ENCODE measurements at regions not wholly inside any gene's neighbourhood (a gene's known extent, or its start where the extent isn't known, plus 50 kb on each side); places are given as distances from the start of the nearest gene placed in this dataset.

DNA sequence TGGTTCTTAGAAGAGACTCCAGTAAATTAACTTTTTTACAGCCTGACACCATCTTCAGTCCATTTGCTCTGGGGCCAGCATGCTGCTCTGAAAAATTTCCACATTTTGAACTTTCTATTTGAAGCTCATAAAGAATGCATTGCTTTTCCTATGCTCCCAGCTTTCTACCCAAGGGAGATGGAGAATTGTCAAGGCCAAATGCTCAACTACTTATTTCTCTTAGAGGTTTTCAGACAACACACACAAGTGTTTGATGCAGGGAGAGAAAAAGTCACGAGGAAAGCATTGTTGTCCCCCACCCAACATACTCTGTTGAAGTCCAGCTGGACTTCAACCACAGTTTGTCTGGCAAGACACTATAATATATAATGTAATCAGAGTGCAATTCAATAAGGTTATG lies 100.3 kb upstream of the CADPS start:
- H3K27ac ChIP-seq (ENCODE audit: low read length), result no peak overlapping the region
- H3K4me1 ChIP-seq (ENCODE audit: control insufficient read depth, insufficient read depth, low read length), result no peaks in the 10 kb centered on the region
- no peaks in the 10 kb centered on the region for H3K27me3 ChIP-seq (ENCODE audit: control insufficient read depth, insufficient read depth, low read length)
- DNase-seq, result no peak
- no CpG with 5 or more reads among the region's 1 CpG for WGBS (ENCODE audit: insufficient coverage, low lambda C conversion rate)
- H3K4me3 ChIP-seq (ENCODE audit: low read length), result no peak overlapping the region
- H3K9me3 ChIP-seq (ENCODE audit: control insufficient read depth, low read depth, low read length), result no peaks in the 10 kb centered on the region
- no peaks in the 10 kb centered on the region for H3K36me3 ChIP-seq (ENCODE audit: control insufficient read depth, insufficient read depth, low read length)

DNA sequence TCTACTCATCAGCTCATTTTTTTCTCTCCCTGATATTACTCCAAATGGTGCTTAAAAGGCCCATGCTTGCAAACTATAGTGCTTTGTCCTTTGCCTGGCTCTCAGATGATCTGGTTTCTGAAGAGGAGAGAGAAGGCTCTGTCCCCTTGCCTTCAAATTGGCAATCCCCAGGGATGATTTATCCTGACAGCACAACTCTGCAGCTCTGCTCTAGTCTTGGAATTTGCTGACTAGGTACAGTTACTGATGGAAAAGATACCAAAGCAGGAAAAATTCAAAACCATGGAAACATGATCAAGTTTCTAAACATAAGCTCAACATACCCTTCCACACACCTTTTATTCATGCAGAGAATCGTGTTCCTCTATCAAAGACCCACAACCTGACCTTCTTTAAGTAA lies 106.7 kb upstream of the CADPS start:
- no peaks in the 10 kb centered on the region for H3K36me3 ChIP-seq (ENCODE audit: control insufficient read depth, insufficient read depth, low read length)
- H3K9me3 ChIP-seq (ENCODE audit: control insufficient read depth, low read depth, low read length), result no peaks in the 10 kb centered on the region
- H3K4me3 ChIP-seq (ENCODE audit: low read length), result no peak overlapping the region
- no peak overlapping the region for H3K27ac ChIP-seq (ENCODE audit: low read length)
- no CpG with 5 or more reads among the region's 1 CpG for WGBS (ENCODE audit: insufficient coverage, low lambda C conversion rate)
- no peaks in the 10 kb centered on the region for H3K4me1 ChIP-seq (ENCODE audit: control insufficient read depth, insufficient read depth, low read length)
- DNase-seq, result no peak
- no peaks in the 10 kb centered on the region for H3K27me3 ChIP-seq (ENCODE audit: control insufficient read depth, insufficient read depth, low read length)

DNA sequence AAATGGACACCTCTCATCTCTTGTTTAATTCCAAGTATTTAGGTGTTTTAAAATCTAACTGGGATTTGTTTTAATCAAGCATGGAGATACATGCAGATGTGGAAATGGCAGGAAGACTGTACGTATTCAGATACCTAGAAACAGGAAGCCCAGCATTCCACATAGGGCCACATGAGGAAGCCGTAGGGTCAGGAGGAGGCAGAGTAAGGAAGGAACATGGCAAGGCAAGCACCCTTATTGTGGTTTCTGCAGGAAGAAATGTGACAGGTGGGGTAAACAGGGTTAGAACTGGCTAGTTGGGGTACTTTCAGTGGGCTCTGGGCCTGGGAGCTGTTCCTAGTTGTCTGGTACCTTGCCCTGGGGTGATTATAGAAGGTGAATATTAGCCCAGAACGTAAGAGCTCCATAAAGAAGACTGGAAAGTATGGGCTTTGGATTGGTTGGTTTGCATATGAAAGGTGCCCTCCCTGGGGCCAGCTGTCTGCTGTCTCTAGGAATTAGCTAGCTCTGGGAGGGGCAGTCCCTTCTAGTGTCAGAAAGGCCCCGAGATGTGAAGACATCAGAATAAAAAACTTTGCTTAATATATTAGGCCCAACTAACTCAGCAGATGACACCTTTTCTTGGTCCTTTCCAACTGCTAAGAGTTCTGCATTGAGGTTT lies 107.7 kb upstream of the CADPS start:
- Histone ChIP-seq H3K27me3 (ENCODE audit: control insufficient read depth, insufficient read depth, low read length) (no peaks in the 10 kb centered on the region), H3K27ac (ENCODE audit: low read length) (no peak overlapping the region), H3K4me3 (ENCODE audit: low read length) (no peak overlapping the region), H3K36me3 (ENCODE audit: control insufficient read depth, insufficient read depth, low read length) (no peaks in the 10 kb centered on the region), H3K4me1 (ENCODE audit: control insufficient read depth, insufficient read depth, low read length) (no peaks in the 10 kb centered on the region), H3K9me3 (ENCODE audit: control insufficient read depth, low read depth, low read length) (no peaks in the 10 kb centered on the region)
- DNase-seq, result no peak
- WGBS (ENCODE audit: insufficient coverage, low lambda C conversion rate), result no CpG with 5 or more reads among the region's 4 CpGs

DNA sequence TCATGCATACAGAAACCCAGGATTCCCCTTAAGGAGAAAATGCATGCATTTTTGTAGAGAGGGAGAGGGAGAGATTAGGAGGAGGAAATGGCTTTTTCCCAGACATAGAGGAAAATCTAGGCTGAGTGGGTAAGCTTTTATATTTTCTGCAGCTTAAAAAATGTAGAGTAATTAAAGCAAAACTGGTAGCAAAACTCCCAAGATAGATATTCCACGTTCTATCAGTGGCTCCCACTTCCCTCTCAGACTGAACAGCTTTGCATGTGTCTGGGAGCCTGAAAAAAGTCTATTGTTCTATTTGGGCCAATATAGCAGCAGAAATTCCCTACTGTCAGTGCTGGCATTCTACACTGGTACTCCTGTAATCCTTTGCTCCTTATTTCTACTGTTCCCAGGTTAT lies 110.8 kb upstream of the CADPS start:
- Histone ChIP-seq H3K27me3 (ENCODE audit: control insufficient read depth, insufficient read depth, low read length) (no peaks in the 10 kb centered on the region), H3K4me1 (ENCODE audit: control insufficient read depth, insufficient read depth, low read length) (no peaks in the 10 kb centered on the region), H3K9me3 (ENCODE audit: control insufficient read depth, low read depth, low read length) (no peaks in the 10 kb centered on the region), H3K4me3 (ENCODE audit: low read length) (no peak overlapping the region), H3K36me3 (ENCODE audit: control insufficient read depth, insufficient read depth, low read length) (no peaks in the 10 kb centered on the region), H3K27ac (ENCODE audit: low read length) (no peak overlapping the region)
- DNase-seq, result no peak
- WGBS (ENCODE audit: insufficient coverage, low lambda C conversion rate), result no CpG with 5 or more reads among the region's 1 CpG

DNA sequence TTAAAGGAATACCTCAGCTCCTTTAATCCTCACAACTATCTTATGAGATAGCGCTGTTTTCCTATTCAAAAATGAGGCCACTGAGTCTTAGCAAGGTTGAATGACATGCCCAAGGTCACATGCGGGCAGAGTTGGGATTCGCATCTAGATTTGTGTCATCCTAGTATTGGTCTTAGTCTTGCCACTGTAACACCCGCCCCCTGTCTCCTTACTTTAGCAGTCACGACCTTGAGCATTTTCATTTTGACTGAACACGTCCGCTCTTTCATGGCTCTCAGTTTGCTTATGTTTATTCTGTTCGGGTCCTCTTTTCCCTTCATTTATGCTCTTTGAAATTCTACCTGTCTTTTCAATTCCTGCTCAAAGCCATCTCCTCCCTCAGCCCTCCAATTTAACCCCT lies 112.5 kb upstream of the CADPS start:
- Histone ChIP-seq H3K4me1 (ENCODE audit: control insufficient read depth, insufficient read depth, low read length) (no peaks in the 10 kb centered on the region), H3K36me3 (ENCODE audit: control insufficient read depth, insufficient read depth, low read length) (no peaks in the 10 kb centered on the region), H3K9me3 (ENCODE audit: control insufficient read depth, low read depth, low read length) (no peaks in the 10 kb centered on the region), H3K27ac (ENCODE audit: low read length) (no peak overlapping the region), H3K4me3 (ENCODE audit: low read length) (no peak overlapping the region), H3K27me3 (ENCODE audit: control insufficient read depth, insufficient read depth, low read length) (no peaks in the 10 kb centered on the region)
- DNase-seq, result no peak
- WGBS (ENCODE audit: insufficient coverage, low lambda C conversion rate), result 93% methylated on average over 3 of the region's 8 CpGs

DNA sequence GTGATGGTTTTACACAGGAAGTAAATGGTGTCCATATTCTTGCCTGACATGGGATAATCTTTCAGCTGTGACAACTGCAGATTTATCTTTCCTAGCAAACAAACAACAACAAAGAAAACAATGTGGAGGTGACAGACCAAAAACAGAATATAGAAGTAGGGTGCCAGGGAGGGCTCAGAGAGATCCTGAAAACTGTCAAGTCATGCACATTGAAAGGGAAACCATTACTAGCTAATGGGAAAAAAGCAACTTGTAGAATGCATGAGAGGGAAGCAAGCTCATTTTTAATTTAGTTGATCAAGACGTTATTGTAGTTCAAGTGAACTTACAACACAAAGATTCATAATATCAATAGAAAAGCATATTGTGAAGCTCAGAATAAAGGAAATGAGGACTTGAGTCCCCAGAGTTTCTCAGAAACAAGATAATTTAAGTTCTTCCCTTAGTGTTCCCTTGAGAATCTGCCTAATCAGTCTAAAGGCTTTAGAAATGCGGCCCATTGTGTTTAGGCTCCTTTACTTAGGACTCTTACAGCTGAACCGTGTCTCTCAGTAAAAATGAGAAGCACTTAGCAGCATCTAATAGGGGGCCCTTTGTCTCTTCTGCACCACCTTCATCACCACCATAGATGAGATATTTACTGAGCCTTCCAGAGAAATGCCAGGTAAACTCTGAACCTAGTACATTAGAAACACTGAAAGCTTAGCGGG lies 115.6 kb upstream of the CADPS start:
- no peak overlapping the region for H3K4me3 ChIP-seq (ENCODE audit: low read length)
- WGBS (ENCODE audit: insufficient coverage, low lambda C conversion rate), result 92% methylated on average over 2 of the region's 4 CpGs
- H3K9me3 ChIP-seq (ENCODE audit: control insufficient read depth, low read depth, low read length), result no peaks in the 10 kb centered on the region
- DNase-seq, result no peak
- no peaks in the 10 kb centered on the region for H3K4me1 ChIP-seq (ENCODE audit: control insufficient read depth, insufficient read depth, low read length)
- no peaks in the 10 kb centered on the region for H3K27me3 ChIP-seq (ENCODE audit: control insufficient read depth, insufficient read depth, low read length)
- H3K27ac ChIP-seq (ENCODE audit: low read length), result no peak overlapping the region
- no peaks in the 10 kb centered on the region for H3K36me3 ChIP-seq (ENCODE audit: control insufficient read depth, insufficient read depth, low read length)

GRCh38 chr3:62992520-62992919 lies 117.3 kb upstream of the CADPS start:
- no peak for DNase-seq
- Histone ChIP-seq H3K36me3 (ENCODE audit: control insufficient read depth, insufficient read depth, low read length) (no peaks in the 10 kb centered on the region), H3K4me3 (ENCODE audit: low read length) (no peak overlapping the region), H3K4me1 (ENCODE audit: control insufficient read depth, insufficient read depth, low read length) (no peaks in the 10 kb centered on the region), H3K27ac (ENCODE audit: low read length) (no peak overlapping the region), H3K27me3 (ENCODE audit: control insufficient read depth, insufficient read depth, low read length) (no peaks in the 10 kb centered on the region), H3K9me3 (ENCODE audit: control insufficient read depth, low read depth, low read length) (no peaks in the 10 kb centered on the region)
- WGBS (ENCODE audit: insufficient coverage, low lambda C conversion rate), result no CpG with 5 or more reads among the region's 1 CpG

- no peaks in the 10 kb centered on the region for H3K36me3 ChIP-seq (ENCODE audit: control insufficient read depth, insufficient read depth, low read length)
- no peaks in the 10 kb centered on the region for H3K27me3 ChIP-seq (ENCODE audit: control insufficient read depth, insufficient read depth, low read length)
- H3K9me3 ChIP-seq (ENCODE audit: control insufficient read depth, low read depth, low read length), result no peaks in the 10 kb centered on the region
- H3K27ac ChIP-seq (ENCODE audit: low read length), result no peak overlapping the region
- DNase-seq, result no peak
- 57% methylated on average over 1 of the region's 3 CpGs for WGBS (ENCODE audit: insufficient coverage, low lambda C conversion rate)
- no peak overlapping the region for H3K4me3 ChIP-seq (ENCODE audit: low read length)
- H3K4me1 ChIP-seq (ENCODE audit: control insufficient read depth, insufficient read depth, low read length), result no peaks in the 10 kb centered on the region
These were observed 119.9 kb upstream of the CADPS start for GRCh38 chr3:62995119-62995518.

DNA sequence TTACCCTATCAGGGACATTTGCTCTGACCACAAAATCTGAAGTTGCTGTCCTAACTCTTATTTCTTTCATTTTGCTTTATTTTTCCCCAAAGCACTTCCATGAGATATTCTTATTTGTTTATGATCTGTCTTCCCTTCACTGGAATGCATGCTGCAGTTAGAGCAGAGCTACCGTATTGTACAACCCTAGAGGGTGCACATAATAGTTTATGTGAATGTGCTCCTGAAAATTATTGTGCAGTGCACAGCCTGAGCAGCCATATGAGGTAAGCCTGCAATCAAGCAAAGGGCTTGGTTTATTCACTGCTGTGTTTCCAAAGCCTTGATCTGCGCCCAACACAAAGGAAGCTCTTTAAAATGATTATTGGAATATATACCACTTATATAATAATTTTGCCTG lies 120.3 kb upstream of the CADPS start:
- no peak for DNase-seq
- no CpG with 5 or more reads among the region's 2 CpGs for WGBS (ENCODE audit: insufficient coverage, low lambda C conversion rate)
- Histone ChIP-seq H3K27me3 (ENCODE audit: control insufficient read depth, insufficient read depth, low read length) (no peaks in the 10 kb centered on the region), H3K4me1 (ENCODE audit: control insufficient read depth, insufficient read depth, low read length) (no peaks in the 10 kb centered on the region), H3K27ac (ENCODE audit: low read length) (no peak overlapping the region), H3K4me3 (ENCODE audit: low read length) (no peak overlapping the region), H3K36me3 (ENCODE audit: control insufficient read depth, insufficient read depth, low read length) (no peaks in the 10 kb centered on the region), H3K9me3 (ENCODE audit: control insufficient read depth, low read depth, low read length) (no peaks in the 10 kb centered on the region)

- WGBS (ENCODE audit: insufficient coverage, low lambda C conversion rate), result 100% methylated on average over 1 of the region's 2 CpGs
- H3K36me3 ChIP-seq (ENCODE audit: control insufficient read depth, insufficient read depth, low read length), result no peaks in the 10 kb centered on the region
- DNase-seq, result no peak
These were observed 122.2 kb upstream of the CADPS start for GRCh38 chr3:62997369-62997768.

DNA sequence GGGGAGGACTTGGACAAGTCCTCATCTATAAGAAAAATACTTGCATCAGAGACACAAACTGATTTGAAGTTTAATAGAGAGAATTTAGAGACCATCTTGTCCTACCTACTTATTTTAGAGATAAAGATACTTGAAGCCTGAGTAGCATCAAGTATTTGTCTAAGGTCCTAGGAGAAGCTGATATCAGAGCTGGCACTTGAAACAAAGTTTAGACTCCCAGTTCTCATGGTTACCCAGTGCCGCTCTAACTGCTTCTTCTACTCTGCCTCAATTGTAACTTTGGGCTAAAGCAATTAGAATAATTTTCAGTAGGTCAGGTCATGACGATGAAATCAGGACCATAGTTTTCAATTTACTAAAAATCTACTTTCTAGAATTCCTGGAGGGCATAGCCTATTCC lies 123.9 kb upstream of the CADPS start:
- H3K27ac ChIP-seq (ENCODE audit: low read length), result no peak overlapping the region
- no peaks in the 10 kb centered on the region for H3K27me3 ChIP-seq (ENCODE audit: control insufficient read depth, insufficient read depth, low read length)
- no peaks in the 10 kb centered on the region for H3K9me3 ChIP-seq (ENCODE audit: control insufficient read depth, low read depth, low read length)
- DNase-seq, result no peak
- H3K4me1 ChIP-seq (ENCODE audit: control insufficient read depth, insufficient read depth, low read length), result no peaks in the 10 kb centered on the region
- no CpG with 5 or more reads among the region's 2 CpGs for WGBS (ENCODE audit: insufficient coverage, low lambda C conversion rate)
- no peak overlapping the region for H3K4me3 ChIP-seq (ENCODE audit: low read length)
- no peaks in the 10 kb centered on the region for H3K36me3 ChIP-seq (ENCODE audit: control insufficient read depth, insufficient read depth, low read length)

More at GRCh38 chr3:62997369-62997768, 122.2 kb upstream of the CADPS start:
- H3K4me1 ChIP-seq (ENCODE audit: control insufficient read depth, insufficient read depth, low read length), result no peaks in the 10 kb centered on the region
- no peaks in the 10 kb centered on the region for H3K27me3 ChIP-seq (ENCODE audit: control insufficient read depth, insufficient read depth, low read length)
- H3K4me3 ChIP-seq (ENCODE audit: low read length), result no peak overlapping the region
- no peaks in the 10 kb centered on the region for H3K9me3 ChIP-seq (ENCODE audit: control insufficient read depth, low read depth, low read length)
- no peak overlapping the region for H3K27ac ChIP-seq (ENCODE audit: low read length)

Data from large intestine (tissue), 3 donors.